NCI-H2227 (cell line): ENCODE measurements at regions not wholly inside any gene's neighbourhood (a gene's known extent, or its start where the extent isn't known, plus 50 kb on each side); places are given as distances from the start of the nearest gene placed in this dataset.
"Not testable (repeated sequence)": the region's sequence is repeated elsewhere in the genome, so short reads cannot be mapped to it uniquely, and the experiment has no call there.

Experiments used
- DNase-seq: peaks from one replicate; lab custom pipeline; 2025; ENCODE audit not compliant: unreplicated experiment; lab: John Stamatoyannopoulos, UW

DNA sequence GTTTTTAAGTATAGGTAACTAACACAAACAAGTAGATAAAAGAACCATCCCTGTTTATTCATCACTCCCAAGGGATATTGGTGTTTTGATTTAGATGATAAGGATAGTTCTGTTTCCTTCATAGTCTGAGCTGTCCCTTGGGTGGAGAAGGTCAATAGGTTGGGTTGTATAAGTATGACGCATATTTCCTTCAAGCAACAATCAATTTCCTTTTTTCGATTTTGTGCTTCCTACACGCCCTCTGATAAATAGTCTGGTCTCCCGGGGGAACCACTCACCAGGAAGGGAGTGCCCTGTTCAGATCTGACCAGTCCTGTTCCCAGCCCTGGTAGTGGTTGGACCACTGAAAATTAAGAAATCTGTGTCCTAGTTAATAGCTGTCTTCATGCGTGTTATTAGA, 378.8 kb upstream of the FAR2 start:
- DNase-seq, result no peak

DNA sequence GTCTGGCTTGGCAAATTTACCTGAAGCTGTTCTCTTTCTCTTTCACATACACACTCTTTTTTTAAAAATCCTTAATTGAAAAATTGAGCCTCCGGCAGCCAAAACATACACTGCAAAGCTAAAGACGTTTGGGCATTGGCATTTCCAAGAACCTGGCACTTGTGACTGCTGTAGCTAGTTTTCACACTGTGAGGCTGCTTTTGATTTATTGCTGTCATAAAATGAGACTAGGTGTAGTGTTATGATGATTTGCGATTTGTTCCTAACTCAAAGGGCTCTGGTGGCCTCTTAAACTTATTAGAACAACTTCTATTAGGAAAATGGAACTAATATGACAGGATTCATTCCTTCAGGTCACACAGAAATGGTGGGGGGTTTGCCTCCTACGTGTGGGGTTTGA, 377.1 kb upstream of the FAR2 start:
- DNase-seq, result no peak

DNA sequence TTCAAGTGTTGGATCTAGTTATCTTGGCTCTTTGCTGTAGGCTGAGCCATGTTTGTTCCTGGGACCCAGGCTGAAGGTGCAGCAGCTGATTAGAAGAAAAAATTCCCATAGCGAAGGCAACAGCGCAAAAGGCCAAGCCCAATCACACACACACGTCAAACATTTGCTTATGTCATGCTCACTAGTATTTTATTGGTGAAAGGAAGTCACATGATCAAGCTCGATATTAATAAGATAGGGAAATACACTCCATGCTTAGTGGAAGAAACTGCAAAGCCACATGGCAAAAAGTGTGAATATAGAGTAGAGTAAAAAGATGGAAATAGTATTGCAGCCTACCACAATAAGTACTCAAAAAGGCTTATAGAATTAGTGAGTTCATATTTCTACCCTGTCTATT, 373.5 kb upstream of the FAR2 start:
- no peak for DNase-seq

DNA sequence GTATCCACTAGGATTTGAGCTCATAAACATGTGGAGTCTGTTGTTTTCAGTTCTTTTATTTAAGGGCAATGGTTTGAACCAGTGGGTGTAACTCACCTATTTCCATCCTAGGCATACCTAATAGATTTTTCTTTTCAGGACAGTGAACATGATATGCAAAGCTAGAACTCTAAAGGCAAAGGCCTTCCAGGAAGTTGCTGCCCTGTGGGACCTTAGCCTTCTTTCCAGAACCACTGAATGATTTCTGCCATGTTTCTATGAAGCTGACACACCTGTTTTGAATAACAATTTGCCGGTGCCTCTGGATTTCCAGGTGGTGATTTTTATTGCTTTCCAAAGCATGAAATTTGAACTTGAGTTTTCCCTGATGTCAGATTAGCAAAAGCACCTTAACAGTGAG, 372.9 kb upstream of the FAR2 start:
- DNase-seq, result no peak

DNA sequence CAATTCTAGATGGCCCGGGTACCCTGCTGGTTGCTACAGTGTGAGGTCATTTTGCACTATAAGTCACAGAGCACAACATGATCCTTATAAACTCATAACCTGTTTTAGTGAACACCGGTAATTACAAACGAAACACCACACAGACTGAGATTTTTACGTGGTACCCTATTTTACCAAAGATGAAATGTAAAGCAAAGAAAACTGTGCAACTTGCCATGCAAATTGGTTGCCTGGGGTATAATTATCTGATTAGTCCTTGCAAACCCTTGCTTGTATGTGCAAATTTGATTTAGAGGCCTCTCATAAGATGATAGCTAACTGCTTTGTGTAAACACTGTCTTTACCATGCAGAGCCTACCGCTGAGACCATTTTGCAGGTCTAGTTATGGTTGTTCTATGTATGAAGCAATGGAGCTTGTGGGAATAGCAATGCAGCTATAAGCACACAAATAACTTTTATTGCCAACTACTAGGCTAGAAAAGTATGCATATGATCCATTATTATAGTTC, 372.1 kb upstream of the FAR2 start:
- no peak for DNase-seq

DNA sequence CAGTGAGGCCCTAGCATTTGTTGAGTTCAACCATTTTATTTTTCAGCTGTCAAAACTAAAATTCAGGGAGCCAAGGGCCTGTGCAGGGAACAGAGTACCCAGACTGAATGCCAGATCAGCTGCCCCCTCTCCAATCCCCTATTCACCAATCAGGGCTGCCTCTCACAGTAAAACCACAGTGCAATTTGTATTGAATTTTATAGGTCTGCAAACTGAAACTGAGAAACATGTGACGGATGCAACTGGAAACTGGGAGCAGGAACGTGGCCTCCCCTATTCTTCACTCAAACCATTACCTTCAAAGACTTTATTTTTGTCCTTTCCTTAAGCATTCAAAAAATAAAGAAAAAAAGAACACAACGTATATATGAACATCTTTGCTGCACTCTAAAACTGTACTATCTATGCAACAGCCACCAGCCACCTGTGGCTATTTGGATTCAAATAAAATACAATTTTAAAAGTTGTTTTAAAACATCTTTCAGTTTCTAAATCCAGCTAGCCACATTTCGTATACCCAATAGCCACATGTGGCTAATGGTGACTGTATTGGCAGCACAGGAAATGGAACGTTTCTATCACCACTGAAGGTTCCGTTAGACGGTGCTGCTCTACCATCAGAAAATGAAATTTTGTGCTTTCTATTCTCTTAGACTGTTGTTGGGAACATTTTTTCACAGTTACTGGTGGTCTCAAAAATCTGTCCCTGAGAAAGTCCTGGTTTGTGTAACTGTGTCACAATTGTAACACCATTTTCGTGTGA, 371.3 kb upstream of the FAR2 start:
- no peak for DNase-seq

DNA sequence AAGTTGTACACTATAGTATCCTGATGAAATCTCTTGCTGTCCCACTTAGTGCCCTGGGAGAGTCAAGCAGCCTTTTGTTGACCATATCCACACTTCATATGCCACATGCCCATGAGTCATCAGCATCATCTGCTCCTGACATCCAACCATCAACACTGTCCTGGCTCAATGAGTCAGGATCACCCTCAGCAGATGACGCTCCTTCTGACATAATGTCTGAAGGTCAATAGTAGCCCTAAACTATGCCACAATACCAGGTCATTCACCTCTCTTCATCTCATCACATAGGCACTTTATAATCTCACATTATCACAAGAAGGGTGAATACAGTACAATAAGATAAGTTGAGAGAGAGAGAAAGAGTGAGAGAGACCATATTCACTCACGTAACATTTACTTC, 369.0 kb upstream of the FAR2 start:
- no peak for DNase-seq

DNA sequence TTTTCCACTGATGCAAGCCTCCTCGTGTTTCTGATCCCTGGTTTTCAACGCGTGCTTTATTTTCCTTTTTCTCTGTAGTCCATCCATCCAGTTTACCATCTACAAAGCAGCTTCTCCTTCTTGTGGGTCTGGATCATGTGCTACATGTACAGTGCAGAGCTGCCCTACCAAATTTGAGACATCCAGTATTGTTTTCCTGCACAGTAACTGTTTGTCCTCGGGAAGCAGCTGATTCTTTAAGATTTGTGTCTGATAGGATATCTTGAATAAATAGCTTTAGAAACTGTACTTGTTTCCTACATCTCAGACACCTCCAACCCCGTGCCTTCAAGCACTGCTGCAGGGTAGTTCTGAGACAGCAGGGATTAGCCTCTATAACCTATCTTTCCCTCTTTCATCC, 368.1 kb upstream of the FAR2 start:
- DNase-seq, result no peak

DNA sequence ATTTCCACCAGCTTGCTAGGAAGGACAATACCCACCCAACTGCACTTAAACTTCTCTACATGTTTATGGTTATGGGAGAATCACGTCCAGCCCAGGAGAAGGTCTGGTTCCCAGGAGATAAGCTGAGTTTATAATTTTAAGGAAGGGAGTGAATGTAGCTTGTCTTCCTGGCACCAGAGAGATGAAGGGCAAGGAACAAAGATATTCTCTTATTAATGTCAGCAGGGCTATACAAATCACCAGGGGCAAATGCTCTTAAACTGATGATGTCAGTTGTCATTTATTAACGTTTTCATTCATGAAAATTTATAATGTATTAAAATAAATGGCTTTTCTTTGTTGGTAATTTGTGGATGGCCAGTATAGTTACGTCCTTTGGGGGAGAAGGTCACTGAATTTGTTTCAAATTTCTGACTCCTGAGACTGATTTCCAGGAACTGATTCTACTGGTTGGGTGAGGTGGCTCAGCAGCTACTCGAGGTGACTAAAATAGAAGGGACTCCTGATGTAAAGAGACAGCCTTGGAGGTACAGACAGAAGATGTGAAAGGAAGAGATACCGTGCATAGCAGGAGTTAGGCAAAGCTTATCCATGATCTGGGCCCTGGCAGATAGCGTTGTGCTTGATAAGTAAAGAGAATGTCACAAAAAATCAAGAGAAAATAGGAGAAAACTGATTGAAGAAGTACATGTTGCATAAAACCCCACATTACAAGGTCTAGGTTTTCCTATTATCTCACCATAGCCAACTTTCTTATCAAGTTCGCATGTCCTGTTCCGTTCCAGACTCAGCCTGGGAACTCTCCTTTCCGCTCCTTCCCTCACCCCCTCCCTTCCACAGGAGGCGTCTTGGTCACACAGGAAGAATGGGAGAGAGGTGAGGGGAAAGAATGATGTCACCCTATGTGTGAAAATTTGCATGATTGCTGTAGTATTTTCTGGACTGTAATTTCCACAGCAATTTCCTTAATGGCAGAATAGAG, 367.1 kb upstream of the FAR2 start:
- no peak for DNase-seq

DNA sequence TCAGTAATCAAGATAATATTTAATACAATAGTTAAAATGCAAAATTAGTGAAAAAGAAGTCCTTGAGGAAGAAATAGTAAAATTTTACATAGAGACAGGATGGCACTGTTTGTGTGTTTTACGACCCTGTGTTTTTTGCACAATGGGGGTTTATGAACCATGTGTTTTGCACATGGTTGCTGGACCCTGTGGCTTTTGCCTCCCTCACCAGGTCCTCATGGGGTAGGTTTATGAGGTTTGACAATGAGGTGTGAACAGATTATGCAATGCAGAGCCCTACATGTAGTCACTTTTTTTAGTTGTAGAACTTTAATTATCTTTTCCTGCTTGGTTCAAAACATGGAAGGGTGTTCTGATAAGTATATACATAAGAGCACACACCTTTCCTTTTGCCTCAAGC, 366.3 kb upstream of the FAR2 start:
- no peak for DNase-seq

DNA sequence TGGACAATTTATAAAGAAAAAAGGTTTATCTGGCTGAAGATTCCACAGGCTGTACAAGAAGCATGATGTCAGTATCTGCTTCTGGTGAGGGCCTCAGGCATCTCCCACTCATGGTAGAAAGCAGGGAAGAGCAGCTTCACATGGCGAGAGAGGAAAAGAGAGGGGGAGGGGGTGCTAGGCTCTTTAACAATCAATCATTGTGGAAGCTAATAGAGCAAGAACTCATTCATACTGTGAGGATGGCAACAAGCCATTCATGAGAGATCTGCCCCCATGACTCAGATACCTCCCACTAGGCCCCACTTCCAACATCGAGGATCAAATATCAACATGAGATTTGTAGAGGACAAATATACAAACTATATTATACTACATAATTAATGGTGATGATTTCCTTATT, 361.9 kb upstream of the FAR2 start:
- DNase-seq, result no peak

DNA sequence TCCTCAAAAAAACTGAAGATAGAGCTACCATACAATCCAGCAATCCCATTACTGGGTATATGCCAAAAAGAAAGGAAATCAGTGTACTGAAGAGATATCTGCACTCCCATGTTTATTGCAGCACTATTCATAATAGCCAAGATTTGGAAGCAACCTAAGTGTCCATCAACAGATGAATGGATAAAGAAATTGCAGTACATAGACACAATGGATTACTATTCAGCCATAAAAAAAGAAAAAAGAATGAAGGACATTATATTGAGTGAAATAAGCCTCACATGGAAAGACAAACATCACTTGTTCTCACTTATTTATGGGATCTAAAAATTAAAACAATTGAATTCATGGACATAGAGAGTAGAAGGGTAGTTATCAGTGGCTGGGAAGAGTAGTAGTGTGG, 360.8 kb upstream of the FAR2 start:
- not testable (repeated sequence) for DNase-seq

DNA sequence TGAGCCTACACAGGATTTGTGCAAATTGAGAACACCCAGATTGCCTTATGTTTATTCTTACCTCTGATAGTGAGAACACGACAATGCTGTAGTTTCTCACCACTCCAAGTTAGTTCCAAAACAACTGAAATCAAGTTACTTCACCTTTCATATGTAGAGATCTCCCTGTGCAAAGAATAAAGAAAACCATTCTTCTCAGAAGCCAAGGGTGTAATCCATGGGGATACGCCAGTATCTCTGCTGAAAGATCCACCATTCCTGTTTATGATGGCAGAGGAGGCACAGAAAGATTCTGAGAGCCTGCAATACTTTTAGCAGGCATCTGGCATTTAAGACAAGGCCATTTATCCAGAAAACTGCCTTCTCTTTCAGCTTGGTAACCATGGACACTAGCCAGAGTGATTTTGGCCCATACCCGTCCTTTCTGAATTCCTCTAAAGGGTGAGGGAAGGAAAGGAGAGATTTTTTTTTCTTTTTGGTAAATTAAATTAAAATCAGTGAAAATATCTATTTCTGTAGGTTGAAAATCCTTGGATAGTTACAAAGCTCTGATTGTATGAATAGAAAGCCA, 355.4 kb upstream of the FAR2 start:
- no peak for DNase-seq

DNA sequence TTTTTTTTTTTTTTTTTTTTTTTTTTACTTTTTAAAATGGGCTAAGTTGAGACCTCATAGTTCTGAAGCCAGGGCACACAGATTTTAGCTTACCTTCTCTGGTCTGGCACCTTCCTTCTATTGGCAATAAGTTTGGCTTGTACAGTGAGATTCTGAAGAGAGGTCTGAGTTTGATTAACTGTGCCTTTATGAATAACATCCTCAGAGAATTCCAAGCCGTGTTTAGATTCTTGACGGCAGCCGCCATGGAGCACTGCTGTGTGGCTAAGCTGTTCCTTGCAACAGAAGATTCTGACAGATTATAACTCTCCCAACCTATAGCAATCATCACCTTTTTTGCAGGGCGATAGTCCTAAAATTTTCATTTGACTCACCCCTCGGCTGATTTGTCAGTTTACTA, 354.9 kb upstream of the FAR2 start:
- no peak for DNase-seq

DNA sequence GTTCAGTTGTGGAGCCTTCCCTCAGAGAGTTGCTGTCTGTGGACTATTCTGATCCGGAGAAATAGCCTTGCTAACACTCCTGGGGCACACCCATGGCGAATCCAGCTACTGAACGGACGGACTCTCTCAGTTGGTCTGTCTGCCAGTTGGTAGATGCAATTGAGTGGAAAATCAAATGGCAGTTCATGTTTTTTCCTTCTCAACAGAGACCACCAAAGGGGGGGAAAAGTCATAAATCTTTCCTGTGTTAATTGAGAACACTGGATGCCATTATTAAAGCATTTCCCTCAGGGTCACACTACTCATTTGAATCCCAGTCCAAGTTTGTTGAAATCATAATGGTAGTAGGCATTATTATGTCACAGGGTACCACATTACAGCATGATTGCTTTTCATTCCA, 354.3 kb upstream of the FAR2 start:
- no peak for DNase-seq

DNA sequence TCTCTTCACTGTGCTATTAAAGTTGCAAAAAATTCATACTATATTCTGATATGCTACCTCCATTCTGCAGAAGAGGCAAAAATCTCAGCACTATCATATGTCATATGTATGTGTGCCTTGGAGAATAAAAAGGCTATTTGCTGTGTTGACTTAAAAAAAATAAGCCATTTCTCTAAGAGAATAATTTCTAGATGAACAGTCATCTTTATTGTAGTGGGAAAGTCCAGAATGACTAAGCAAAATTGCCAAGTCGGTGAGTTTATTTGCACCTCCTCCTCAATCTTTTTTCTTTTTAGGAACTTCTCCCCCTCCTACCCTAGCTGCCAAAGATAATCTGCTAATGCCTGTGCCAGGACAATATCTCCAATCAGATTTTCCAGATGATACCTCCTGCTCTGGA, 353.8 kb upstream of the FAR2 start:
- DNase-seq, result no peak

DNA sequence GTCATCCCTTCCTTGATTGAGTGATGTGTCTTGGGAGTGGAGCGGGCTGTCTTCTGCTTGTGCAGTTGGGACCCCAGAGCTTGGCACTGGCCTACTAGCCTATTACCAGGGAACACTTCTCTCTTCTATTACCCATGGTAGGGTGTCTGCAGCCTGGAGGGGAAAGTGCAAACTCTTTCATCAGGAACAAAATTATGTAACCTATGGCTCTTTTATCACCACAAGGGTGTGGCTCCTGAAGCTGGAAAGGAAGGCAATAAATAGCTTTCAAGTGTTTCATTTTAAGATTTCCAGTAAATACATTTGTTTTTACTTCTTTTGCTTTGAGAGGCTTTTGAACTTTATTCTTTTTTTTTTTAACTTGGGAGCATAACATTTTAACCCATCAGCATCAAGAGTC, 349.7 kb upstream of the FAR2 start:
- no peak for DNase-seq

DNA sequence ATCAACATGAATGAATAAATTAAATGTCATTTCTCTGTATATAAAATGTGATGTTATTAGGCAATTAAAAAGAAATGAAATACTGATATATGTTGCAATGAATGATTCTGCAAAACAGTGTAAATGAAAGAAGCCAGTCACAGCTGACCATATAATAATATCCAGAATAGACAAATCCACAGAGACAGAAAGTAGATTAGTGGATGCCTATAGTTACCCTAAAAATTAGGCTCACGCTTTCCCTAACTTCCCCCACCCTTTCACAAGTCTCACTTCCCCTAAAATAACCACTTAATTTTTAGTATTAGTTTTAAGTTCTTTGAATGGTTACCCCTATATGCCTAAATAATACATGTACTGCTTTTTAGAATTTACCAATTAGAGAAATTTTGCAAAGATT, 348.9 kb upstream of the FAR2 start:
- no peak for DNase-seq

DNA sequence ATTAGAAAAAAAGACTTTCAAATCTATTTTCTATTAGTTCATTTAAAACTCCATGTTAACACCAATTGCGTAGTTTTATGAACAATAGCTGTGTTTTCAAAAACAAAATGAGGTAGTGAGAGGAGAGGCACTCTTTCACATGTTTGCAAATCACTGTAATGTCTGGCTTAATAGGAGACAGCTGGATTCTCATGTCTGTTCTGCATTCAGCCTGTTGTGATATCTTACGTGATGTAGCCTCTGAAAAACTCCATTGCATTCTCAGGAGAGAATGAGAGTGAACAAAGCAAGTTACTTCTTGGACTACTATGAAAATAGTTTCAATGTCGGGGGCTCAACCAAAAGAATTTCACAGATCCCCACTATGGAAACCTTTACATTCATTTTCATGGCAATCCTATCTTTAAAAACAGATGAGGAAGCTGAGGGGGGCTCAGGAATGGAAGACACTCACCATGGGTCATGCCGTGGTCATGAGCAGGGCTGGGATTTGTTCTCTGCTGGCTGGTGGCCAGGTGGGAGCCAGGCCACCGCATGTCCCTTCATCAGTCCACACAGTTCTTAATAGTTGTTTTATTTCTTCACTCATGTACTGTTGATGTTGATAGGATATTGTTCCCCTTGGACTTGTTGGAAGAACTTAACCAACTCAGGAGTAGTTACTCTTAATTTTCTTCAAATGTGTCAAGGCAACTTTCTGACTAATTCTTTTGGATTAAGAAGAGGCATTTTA, 346.2 kb upstream of the FAR2 start:
- no peak for DNase-seq

DNA sequence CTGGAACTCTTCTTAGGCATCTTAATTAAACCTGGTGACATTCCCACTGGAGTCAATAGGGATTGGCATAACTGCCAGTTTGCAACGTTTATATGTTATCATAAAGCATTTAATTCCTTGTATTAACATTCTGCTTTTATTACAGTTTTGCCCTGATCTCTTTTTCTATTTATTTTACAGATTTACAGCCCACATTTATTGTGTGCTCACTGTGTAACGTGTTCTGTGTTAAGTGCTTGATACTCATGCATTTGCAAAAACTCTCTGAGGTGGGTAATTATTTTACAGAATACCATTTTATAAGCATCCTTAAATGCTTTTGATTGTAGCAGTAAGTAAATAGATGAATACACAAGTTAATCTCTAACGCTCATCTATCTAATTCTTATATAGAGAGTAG, 341.5 kb upstream of the FAR2 start:
- DNase-seq, result no peak

DNA sequence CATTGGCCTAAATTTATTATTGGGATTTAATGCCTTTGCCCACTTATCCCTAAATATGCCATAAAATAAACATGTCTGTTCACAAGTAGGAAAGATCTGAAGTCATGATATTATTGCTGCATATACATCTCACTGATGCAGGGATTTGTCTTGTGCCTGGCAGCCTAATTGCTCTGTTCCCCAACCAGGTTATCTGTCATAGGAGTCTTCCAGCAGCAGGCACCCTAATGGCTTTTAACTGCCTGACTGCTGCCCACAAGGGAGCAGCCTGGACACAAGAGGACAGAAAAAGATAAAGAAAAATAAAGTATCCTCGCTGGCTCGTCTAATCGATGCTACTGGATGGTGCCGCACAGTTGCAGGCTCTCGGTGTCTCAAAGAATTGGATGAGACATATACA, 337.6 kb upstream of the FAR2 start:
- no peak for DNase-seq
